WTC11 (cell line): ENCODE measurements at regions not wholly inside any gene's neighbourhood (a gene's known extent, or its start where the extent isn't known, plus 50 kb on each side); places are given as distances from the start of the nearest gene placed in this dataset.

Source experiments
- ATAC-seq: fragments of 200-7000 bp; cut with Tn5 transposase; 2 replicates; pipeline ENCODE4 v1.10.0; 2021; ENCODE audit warnings: mild to moderate bottlenecking, moderate library complexity
- CTCF ChIA-PET: fragments of 300-600 bp; sonication (Branson Sonifier 250); formaldehyde crosslinking; loops from one replicate; lab custom pipeline; 2021; ENCODE audit warnings: antibody characterized with exemption; lab: Charles Lee
- POLR2A ChIA-PET: fragments of 350-600 bp; sonication (Branson Sonifier 250); formaldehyde crosslinking; loops from one replicate; lab custom pipeline; 2021; ENCODE audit warnings: antibody characterized with exemption; lab: Charles Lee
- DNase-seq: peaks from one replicate; pipeline ENCODE4 v3.0.0; 2021; ENCODE audit warnings: low spot score
- H3K27ac Mint-ChIP-seq: 2 replicates; pipeline ENCODE4 v1.8.0; 2021; ENCODE audit warnings: mixed read lengths
- H3K27me3 Mint-ChIP-seq: 2 replicates; pipeline ENCODE4 v1.8.0; 2021; ENCODE audit warnings: low read depth, mild to moderate bottlenecking, moderate library complexity, mixed read lengths
- H3K36me3 Mint-ChIP-seq: 2 replicates; pipeline ENCODE4 v1.8.0; 2021; ENCODE audit warnings: mixed read lengths
- H3K4me1 Mint-ChIP-seq: 2 replicates; pipeline ENCODE4 v1.8.0; 2022; ENCODE audit warnings: mixed read lengths
- H3K4me3 Mint-ChIP-seq: 2 replicates; pipeline ENCODE4 v1.8.0; 2021; ENCODE audit warnings: mild to moderate bottlenecking, moderate library complexity, mixed read lengths
- H3K9me3 Mint-ChIP-seq: 2 replicates; pipeline ENCODE4 v1.8.0; 2021; ENCODE audit warnings: mixed read lengths
- ATF1 ChIP-seq: sonication (generic); formaldehyde crosslinking; IDR thresholded peaks from 2 replicates; pipeline ENCODE4 v1.8.1; 2023; ENCODE audit warnings: mild to moderate bottlenecking, moderate library complexity, missing genetic modification reagents
- FOXJ3 ChIP-seq: sonication (generic); formaldehyde crosslinking; IDR thresholded peaks from 2 replicates; pipeline ENCODE4 v1.9.0; 2021; ENCODE audit warnings: missing genetic modification reagents, mild to moderate bottlenecking, borderline replicate concordance
- GRHL2 ChIP-seq: fragments of 250-450 bp; sonication (Bioruptor Pico); IDR thresholded peaks from 2 replicates; pipeline ENCODE4 v1.8.0; 2022; ENCODE audit warnings: mild to moderate bottlenecking, moderate library complexity; ENCODE audit not compliant: insufficient replicate concordance, severe bottlenecking
- MYBL2 ChIP-seq: sonication (generic); formaldehyde crosslinking; IDR thresholded peaks from 2 replicates; pipeline ENCODE4 v1.8.1; 2023; ENCODE audit warnings: mild to moderate bottlenecking, moderate library complexity, missing genetic modification reagents
- NFYB ChIP-seq: sonication (generic); formaldehyde crosslinking; conservative IDR thresholded peaks from 2 replicates; pipeline ENCODE4 v1.8.0; 2022; ENCODE audit warnings: low read depth, missing genetic modification reagents
- NR2C2 ChIP-seq: sonication (generic); formaldehyde crosslinking; IDR thresholded peaks from 2 replicates; pipeline ENCODE4 v1.8.0; 2022; ENCODE audit warnings: mild to moderate bottlenecking, missing genetic modification reagents
- SMAD3 ChIP-seq: sonication (generic); formaldehyde crosslinking; IDR thresholded peaks from 2 replicates; pipeline ENCODE4 v1.8.0; 2022; ENCODE audit warnings: missing genetic modification reagents, mild to moderate bottlenecking, borderline replicate concordance
- SOX15 ChIP-seq: fragments of 250-450 bp; sonication (Bioruptor Pico); IDR thresholded peaks from 2 replicates; pipeline ENCODE4 v1.9.0; 2021; ENCODE audit warnings: mild to moderate bottlenecking
- SP1 ChIP-seq: sonication (generic); formaldehyde crosslinking; conservative IDR thresholded peaks from 2 replicates; pipeline ENCODE4 v1.8.1; 2022; ENCODE audit warnings: missing genetic modification reagents
- TEAD1 ChIP-seq: sonication (generic); formaldehyde crosslinking; IDR thresholded peaks from 2 replicates; pipeline ENCODE4 v1.8.0; 2022; ENCODE audit warnings: mild to moderate bottlenecking, missing genetic modification reagents
- TP53 ChIP-seq: sonication (generic); formaldehyde crosslinking; IDR thresholded peaks from 2 replicates; pipeline ENCODE4 v1.8.1; 2023; ENCODE audit warnings: mild to moderate bottlenecking, missing genetic modification reagents
- ZNF416 ChIP-seq: fragments of 250-450 bp; sonication (Bioruptor Pico); IDR thresholded peaks from 2 replicates; pipeline ENCODE4 v1.9.0; 2021; ENCODE audit warnings: mild to moderate bottlenecking, inconsistent platforms
- TF ChIP-seq, protein P1 (sequence below): sonication (generic); formaldehyde crosslinking; IDR thresholded peaks from 2 replicates; pipeline ENCODE4 v1.8.0; 2023; ENCODE audit warnings: missing genetic modification reagents, mild to moderate bottlenecking, borderline replicate concordance
- TF ChIP-seq, protein P2 (sequence below): sonication (generic); formaldehyde crosslinking; IDR thresholded peaks from 2 replicates; pipeline ENCODE4 v1.8.1; 2023; ENCODE audit warnings: mild to moderate bottlenecking, missing genetic modification reagents
- TF ChIP-seq, protein P3 (sequence below): sonication (generic); formaldehyde crosslinking; IDR thresholded peaks from 2 replicates; pipeline ENCODE4 v1.8.1; 2023; ENCODE audit warnings: mild to moderate bottlenecking, moderate library complexity, missing genetic modification reagents
- TF ChIP-seq, protein P4 (sequence below): sonication (generic); formaldehyde crosslinking; IDR thresholded peaks from 2 replicates; pipeline ENCODE4 v1.8.0; 2023; ENCODE audit warnings: missing genetic modification reagents
- TF ChIP-seq, protein P5 (sequence below): fragments of 250-450 bp; sonication (Bioruptor Pico); IDR thresholded peaks from 2 replicates; pipeline ENCODE4 v1.9.0; 2021; ENCODE audit warnings: mild to moderate bottlenecking
- TF ChIP-seq, protein P6 (sequence below): fragments of 250-450 bp; sonication (Bioruptor Pico); IDR thresholded peaks from 2 replicates; pipeline ENCODE4 v1.9.0; 2021; ENCODE audit warnings: mild to moderate bottlenecking, borderline replicate concordance
- TF ChIP-seq, protein P7 (sequence below): fragments of 250-450 bp; sonication (Bioruptor Pico); IDR thresholded peaks from 2 replicates; pipeline ENCODE4 v1.9.0; 2021; ENCODE audit warnings: moderate library complexity, mild to moderate bottlenecking, inconsistent platforms, borderline replicate concordance

DNA sequence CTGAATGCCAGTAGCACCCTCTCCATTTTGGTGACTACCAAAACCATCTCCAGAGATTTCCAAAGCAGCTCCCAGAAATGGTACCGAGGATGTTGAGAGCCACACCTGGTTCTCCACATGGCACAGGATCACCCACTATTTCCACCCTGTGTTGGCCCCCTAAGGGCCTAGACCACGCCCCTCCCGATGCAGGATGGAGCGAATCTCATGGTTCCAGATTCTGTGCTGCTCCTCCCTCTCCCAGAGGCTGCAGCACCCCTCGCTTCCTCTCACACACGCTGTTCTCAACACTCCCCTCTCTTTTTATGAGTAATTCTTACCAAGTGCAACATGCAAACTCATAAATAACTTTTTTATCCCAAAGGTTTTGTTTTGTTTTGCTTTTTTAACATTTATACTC is 571.5 kb downstream of the STK39 start (continued):
- TF ChIP-seq, protein P1, sequence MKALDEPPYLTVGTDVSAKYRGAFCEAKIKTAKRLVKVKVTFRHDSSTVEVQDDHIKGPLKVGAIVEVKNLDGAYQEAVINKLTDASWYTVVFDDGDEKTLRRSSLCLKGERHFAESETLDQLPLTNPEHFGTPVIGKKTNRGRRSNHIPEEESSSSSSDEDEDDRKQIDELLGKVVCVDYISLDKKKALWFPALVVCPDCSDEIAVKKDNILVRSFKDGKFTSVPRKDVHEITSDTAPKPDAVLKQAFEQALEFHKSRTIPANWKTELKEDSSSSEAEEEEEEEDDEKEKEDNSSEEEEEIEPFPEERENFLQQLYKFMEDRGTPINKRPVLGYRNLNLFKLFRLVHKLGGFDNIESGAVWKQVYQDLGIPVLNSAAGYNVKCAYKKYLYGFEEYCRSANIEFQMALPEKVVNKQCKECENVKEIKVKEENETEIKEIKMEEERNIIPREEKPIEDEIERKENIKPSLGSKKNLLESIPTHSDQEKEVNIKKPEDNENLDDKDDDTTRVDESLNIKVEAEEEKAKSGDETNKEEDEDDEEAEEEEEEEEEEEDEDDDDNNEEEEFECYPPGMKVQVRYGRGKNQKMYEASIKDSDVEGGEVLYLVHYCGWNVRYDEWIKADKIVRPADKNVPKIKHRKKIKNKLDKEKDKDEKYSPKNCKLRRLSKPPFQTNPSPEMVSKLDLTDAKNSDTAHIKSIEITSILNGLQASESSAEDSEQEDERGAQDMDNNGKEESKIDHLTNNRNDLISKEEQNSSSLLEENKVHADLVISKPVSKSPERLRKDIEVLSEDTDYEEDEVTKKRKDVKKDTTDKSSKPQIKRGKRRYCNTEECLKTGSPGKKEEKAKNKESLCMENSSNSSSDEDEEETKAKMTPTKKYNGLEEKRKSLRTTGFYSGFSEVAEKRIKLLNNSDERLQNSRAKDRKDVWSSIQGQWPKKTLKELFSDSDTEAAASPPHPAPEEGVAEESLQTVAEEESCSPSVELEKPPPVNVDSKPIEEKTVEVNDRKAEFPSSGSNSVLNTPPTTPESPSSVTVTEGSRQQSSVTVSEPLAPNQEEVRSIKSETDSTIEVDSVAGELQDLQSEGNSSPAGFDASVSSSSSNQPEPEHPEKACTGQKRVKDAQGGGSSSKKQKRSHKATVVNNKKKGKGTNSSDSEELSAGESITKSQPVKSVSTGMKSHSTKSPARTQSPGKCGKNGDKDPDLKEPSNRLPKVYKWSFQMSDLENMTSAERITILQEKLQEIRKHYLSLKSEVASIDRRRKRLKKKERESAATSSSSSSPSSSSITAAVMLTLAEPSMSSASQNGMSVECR: no peak
- TF ChIP-seq, protein P2, sequence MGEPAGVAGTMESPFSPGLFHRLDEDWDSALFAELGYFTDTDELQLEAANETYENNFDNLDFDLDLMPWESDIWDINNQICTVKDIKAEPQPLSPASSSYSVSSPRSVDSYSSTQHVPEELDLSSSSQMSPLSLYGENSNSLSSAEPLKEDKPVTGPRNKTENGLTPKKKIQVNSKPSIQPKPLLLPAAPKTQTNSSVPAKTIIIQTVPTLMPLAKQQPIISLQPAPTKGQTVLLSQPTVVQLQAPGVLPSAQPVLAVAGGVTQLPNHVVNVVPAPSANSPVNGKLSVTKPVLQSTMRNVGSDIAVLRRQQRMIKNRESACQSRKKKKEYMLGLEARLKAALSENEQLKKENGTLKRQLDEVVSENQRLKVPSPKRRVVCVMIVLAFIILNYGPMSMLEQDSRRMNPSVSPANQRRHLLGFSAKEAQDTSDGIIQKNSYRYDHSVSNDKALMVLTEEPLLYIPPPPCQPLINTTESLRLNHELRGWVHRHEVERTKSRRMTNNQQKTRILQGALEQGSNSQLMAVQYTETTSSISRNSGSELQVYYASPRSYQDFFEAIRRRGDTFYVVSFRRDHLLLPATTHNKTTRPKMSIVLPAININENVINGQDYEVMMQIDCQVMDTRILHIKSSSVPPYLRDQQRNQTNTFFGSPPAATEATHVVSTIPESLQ (CRISPR knock-in tag): no peak

DNA sequence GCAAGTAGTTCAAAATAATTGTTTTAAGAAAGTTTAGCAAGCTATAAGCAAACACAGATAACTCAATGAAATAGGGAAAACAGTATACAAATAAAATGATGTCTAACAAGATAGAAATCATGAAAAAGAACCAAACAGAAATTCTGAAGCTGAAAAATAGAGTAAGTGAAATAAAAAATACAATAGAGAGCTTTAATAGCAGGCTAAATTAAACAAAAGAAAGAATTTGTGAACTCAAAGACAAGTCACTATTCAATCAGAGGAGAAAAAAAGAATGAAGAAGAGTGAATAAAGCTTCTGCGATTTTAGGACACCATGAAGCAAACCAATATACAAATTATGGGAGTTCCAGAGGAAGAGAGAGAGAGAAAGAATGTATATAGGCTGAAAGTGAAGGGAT is 576.8 kb downstream of the STK39 start:
- H3K9me3 Mint-ChIP-seq: peaks cover 44% of the 10 kb centered on the region
- ATAC-seq: no peak
- no peak overlapping the region for H3K27ac Mint-ChIP-seq
- TF ChIP-seq ZNF416 (CRISPR knock-in tag): no peak
- TF ChIP-seq, protein P3, sequence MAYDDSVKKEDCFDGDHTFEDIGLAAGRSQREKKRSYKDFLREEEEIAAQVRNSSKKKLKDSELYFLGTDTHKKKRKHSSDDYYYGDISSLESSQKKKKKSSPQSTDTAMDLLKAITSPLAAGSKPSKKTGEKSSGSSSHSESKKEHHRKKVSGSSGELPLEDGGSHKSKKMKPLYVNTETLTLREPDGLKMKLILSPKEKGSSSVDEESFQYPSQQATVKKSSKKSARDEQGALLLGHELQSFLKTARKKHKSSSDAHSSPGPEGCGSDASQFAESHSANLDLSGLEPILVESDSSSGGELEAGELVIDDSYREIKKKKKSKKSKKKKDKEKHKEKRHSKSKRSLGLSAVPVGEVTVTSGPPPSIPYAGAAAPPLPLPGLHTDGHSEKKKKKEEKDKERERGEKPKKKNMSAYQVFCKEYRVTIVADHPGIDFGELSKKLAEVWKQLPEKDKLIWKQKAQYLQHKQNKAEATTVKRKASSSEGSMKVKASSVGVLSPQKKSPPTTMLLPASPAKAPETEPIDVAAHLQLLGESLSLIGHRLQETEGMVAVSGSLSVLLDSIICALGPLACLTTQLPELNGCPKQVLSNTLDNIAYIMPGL (CRISPR knock-in tag): no peak
- TF ChIP-seq, protein P4, sequence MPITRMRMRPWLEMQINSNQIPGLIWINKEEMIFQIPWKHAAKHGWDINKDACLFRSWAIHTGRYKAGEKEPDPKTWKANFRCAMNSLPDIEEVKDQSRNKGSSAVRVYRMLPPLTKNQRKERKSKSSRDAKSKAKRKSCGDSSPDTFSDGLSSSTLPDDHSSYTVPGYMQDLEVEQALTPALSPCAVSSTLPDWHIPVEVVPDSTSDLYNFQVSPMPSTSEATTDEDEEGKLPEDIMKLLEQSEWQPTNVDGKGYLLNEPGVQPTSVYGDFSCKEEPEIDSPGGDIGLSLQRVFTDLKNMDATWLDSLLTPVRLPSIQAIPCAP: no peak
- TF ChIP-seq, protein P5, sequence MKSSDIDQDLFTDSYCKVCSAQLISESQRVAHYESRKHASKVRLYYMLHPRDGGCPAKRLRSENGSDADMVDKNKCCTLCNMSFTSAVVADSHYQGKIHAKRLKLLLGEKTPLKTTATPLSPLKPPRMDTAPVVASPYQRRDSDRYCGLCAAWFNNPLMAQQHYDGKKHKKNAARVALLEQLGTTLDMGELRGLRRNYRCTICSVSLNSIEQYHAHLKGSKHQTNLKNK (CRISPR knock-in tag): no peak
- TF ChIP-seq TP53: no peak
- TF ChIP-seq TEAD1: no peak
- TF ChIP-seq SP1 (CRISPR knock-in tag): no peak
- no peak for TF ChIP-seq ATF1
- no peak for TF ChIP-seq MYBL2 (CRISPR knock-in tag)
- no peak for TF ChIP-seq SMAD3
- TF ChIP-seq GRHL2 (CRISPR knock-in tag): no peak
- TF ChIP-seq FOXJ3 (CRISPR knock-in tag): no peak
- TF ChIP-seq, protein P6, sequence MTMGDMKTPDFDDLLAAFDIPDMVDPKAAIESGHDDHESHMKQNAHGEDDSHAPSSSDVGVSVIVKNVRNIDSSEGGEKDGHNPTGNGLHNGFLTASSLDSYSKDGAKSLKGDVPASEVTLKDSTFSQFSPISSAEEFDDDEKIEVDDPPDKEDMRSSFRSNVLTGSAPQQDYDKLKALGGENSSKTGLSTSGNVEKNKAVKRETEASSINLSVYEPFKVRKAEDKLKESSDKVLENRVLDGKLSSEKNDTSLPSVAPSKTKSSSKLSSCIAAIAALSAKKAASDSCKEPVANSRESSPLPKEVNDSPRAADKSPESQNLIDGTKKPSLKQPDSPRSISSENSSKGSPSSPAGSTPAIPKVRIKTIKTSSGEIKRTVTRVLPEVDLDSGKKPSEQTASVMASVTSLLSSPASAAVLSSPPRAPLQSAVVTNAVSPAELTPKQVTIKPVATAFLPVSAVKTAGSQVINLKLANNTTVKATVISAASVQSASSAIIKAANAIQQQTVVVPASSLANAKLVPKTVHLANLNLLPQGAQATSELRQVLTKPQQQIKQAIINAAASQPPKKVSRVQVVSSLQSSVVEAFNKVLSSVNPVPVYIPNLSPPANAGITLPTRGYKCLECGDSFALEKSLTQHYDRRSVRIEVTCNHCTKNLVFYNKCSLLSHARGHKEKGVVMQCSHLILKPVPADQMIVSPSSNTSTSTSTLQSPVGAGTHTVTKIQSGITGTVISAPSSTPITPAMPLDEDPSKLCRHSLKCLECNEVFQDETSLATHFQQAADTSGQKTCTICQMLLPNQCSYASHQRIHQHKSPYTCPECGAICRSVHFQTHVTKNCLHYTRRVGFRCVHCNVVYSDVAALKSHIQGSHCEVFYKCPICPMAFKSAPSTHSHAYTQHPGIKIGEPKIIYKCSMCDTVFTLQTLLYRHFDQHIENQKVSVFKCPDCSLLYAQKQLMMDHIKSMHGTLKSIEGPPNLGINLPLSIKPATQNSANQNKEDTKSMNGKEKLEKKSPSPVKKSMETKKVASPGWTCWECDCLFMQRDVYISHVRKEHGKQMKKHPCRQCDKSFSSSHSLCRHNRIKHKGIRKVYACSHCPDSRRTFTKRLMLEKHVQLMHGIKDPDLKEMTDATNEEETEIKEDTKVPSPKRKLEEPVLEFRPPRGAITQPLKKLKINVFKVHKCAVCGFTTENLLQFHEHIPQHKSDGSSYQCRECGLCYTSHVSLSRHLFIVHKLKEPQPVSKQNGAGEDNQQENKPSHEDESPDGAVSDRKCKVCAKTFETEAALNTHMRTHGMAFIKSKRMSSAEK (CRISPR knock-in tag): no peak
- no peak for TF ChIP-seq NR2C2
- TF ChIP-seq NFYB (CRISPR knock-in tag): no peak
- no peak for TF ChIP-seq SOX15 (CRISPR knock-in tag)
- TF ChIP-seq, protein P7, sequence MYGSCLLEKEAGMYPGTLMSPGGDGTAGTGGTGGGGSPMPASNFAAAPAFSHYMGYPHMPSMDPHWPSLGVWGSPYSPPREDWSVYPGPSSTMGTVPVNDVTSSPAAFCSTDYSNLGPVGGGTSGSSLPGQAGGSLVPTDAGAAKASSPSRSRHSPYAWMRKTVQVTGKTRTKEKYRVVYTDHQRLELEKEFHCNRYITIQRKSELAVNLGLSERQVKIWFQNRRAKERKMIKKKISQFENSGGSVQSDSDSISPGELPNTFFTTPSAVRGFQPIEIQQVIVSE (CRISPR knock-in tag): no peak
- TF ChIP-seq, all 79 proteins: peak for 0
- H3K4me3 Mint-ChIP-seq: no peak overlapping the region
- CTCF ChIA-PET: no interaction called here
- H3K4me1 Mint-ChIP-seq: no peaks in the 10 kb centered on the region
- DNase-seq: no peak
- H3K27me3 Mint-ChIP-seq: no peaks in the 10 kb centered on the region
- H3K36me3 Mint-ChIP-seq: peaks cover 39% of the 10 kb centered on the region
- POLR2A ChIA-PET: no interaction called here
